ENCODE measurements at regions not wholly inside any gene's neighbourhood (a gene's known extent, or its start where the extent isn't known, plus 50 kb on each side); places are given as distances from the start of the nearest gene placed in this dataset.

DNA sequence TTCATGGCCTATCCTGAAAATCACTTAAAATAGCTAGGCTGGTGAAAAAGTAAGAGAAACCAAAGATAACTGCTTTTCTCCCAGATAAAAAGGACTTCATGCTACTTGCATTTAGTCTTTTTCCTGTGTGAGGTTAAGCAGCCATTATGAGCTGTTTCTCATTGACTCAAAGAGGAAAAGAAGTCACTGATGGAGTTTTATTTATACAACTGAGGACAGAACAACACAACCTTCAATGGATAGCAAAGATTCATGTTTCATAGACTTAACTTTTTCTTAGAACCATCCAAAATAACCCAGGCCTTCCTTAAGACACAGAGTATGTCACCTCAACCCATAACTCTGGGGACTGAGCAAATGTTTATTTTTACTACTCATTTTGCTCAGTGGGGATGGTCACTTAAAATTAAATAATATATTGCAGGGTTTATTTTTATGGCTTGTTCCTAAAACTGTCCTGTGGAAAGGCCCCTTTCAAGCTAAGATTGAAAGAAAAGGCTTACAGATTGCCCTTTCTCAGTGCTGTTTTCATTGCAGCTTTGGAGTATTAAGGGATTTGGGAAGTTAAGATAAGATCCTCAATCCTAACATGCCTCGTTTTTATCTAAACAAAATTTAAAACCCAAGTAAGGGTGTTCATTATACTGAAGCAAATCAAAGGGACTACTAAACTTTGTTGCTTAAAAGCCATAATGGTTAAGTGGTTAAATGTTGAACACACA is 252.6 kb upstream of the MAD2L1 start:
- TF ChIP-seq EZH2 (IDR thresholded peaks at IDR 0.05; ENCODE audit: low read depth, unreplicated experiment) (no peak), EZH2phosphoT487 (IDR thresholded peaks at IDR 0.05; ENCODE audit: unreplicated experiment) (no peak), POLR2AphosphoS5 (IDR thresholded peaks at IDR 0.05; ENCODE audit: low read depth) (no peak), CREB1 (CRISPR knock-in tag; IDR thresholded peaks at IDR 0.05; ENCODE audit: low read depth) (no peak), JUNB (IDR thresholded peaks at IDR 0.05; ENCODE audit: unreplicated experiment) (no peak), STAT1 (IDR thresholded peaks at IDR 0.05; ENCODE audit: unreplicated experiment) (no peak)
- TF ChIP-seq, protein P1, sequence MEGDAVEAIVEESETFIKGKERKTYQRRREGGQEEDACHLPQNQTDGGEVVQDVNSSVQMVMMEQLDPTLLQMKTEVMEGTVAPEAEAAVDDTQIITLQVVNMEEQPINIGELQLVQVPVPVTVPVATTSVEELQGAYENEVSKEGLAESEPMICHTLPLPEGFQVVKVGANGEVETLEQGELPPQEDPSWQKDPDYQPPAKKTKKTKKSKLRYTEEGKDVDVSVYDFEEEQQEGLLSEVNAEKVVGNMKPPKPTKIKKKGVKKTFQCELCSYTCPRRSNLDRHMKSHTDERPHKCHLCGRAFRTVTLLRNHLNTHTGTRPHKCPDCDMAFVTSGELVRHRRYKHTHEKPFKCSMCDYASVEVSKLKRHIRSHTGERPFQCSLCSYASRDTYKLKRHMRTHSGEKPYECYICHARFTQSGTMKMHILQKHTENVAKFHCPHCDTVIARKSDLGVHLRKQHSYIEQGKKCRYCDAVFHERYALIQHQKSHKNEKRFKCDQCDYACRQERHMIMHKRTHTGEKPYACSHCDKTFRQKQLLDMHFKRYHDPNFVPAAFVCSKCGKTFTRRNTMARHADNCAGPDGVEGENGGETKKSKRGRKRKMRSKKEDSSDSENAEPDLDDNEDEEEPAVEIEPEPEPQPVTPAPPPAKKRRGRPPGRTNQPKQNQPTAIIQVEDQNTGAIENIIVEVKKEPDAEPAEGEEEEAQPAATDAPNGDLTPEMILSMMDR (conservative IDR thresholded peaks at IDR 0.05; ENCODE audit: low read depth in 2 of 2), result no peak
- TF ChIP-seq, protein P2, sequence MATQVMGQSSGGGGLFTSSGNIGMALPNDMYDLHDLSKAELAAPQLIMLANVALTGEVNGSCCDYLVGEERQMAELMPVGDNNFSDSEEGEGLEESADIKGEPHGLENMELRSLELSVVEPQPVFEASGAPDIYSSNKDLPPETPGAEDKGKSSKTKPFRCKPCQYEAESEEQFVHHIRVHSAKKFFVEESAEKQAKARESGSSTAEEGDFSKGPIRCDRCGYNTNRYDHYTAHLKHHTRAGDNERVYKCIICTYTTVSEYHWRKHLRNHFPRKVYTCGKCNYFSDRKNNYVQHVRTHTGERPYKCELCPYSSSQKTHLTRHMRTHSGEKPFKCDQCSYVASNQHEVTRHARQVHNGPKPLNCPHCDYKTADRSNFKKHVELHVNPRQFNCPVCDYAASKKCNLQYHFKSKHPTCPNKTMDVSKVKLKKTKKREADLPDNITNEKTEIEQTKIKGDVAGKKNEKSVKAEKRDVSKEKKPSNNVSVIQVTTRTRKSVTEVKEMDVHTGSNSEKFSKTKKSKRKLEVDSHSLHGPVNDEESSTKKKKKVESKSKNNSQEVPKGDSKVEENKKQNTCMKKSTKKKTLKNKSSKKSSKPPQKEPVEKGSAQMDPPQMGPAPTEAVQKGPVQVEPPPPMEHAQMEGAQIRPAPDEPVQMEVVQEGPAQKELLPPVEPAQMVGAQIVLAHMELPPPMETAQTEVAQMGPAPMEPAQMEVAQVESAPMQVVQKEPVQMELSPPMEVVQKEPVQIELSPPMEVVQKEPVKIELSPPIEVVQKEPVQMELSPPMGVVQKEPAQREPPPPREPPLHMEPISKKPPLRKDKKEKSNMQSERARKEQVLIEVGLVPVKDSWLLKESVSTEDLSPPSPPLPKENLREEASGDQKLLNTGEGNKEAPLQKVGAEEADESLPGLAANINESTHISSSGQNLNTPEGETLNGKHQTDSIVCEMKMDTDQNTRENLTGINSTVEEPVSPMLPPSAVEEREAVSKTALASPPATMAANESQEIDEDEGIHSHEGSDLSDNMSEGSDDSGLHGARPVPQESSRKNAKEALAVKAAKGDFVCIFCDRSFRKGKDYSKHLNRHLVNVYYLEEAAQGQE (IDR thresholded peaks at IDR 0.05; ENCODE audit: unreplicated experiment), result no peak
- TF ChIP-seq, protein P3, sequence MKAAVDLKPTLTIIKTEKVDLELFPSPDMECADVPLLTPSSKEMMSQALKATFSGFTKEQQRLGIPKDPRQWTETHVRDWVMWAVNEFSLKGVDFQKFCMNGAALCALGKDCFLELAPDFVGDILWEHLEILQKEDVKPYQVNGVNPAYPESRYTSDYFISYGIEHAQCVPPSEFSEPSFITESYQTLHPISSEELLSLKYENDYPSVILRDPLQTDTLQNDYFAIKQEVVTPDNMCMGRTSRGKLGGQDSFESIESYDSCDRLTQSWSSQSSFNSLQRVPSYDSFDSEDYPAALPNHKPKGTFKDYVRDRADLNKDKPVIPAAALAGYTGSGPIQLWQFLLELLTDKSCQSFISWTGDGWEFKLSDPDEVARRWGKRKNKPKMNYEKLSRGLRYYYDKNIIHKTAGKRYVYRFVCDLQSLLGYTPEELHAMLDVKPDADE (IDR thresholded peaks at IDR 0.05), result no peak
